ENCODE measurements at regions not wholly inside any gene's neighbourhood (a gene's known extent, or its start where the extent isn't known, plus 50 kb on each side); places are given as distances from the start of the nearest gene placed in this dataset.

GRCh38 chr5:128800377-128800776 lies 164.9 kb upstream of the SLC27A6 start:
- Histone ChIP-seq H3K9me3 (no peaks in the 10 kb centered on the region), H3K4me3 (ENCODE audit: low read depth, low read length) (no peak overlapping the region), H3K36me3 (ENCODE audit: control insufficient read depth, insufficient read depth, low read length) (no peaks in the 10 kb centered on the region), H3K27me3 (replicated peaks; ENCODE audit: control insufficient read depth, insufficient read depth, low read length) (no peaks in the 10 kb centered on the region), H3K4me1 (no peaks in the 10 kb centered on the region)
- DNase-seq: no peak
- ChIA-PET CTCF (no interaction called here), POLR2A (no interaction called here)
- Mint-ChIP-seq H3K27me3 (ENCODE audit: insufficient read depth, unreplicated experiment) (no peaks in the 10 kb centered on the region), H3K4me3 (ENCODE audit: unreplicated experiment) (no peak overlapping the region), H3K9me3 (ENCODE audit: unreplicated experiment) (no peaks in the 10 kb centered on the region), H3K36me3 (ENCODE audit: insufficient read depth, unreplicated experiment) (no peaks in the 10 kb centered on the region), H3K27ac (ENCODE audit: unreplicated experiment) (no peak overlapping the region), H3K4me1 (ENCODE audit: low read depth, unreplicated experiment) (no peaks in the 10 kb centered on the region)
- BruUV-seq (replicated peaks): no TSS peak
- no peak for TF ChIP-seq CTCF (IDR thresholded peaks at IDR 0.05; ENCODE audit: insufficient read depth in 1 of 2, low read depth in 1 of 2, low read length in 1 of 2, severe bottlenecking in 1 of 2, unreplicated experiment in 1 of 2)
- intact Hi-C loops (cut with micrococcal nuclease; ENCODE audit: unreplicated experiment): no loop called here

GRCh38 chr5:128813317-128814070 lies 151.8 kb upstream of the SLC27A6 start:
- Histone ChIP-seq H3K27me3 (replicated peaks; ENCODE audit: control insufficient read depth, insufficient read depth, low read length) (no peaks in the 10 kb centered on the region), H3K4me1 (no peaks in the 10 kb centered on the region), H3K4me3 (ENCODE audit: low read depth, low read length) (no peak overlapping the region), H3K36me3 (ENCODE audit: control insufficient read depth, insufficient read depth, low read length) (no peaks in the 10 kb centered on the region), H3K9me3 (no peaks in the 10 kb centered on the region)
- H3K27me3 Mint-ChIP-seq (ENCODE audit: insufficient read depth, unreplicated experiment): peaks cover 2% of the 10 kb centered on the region
- DNase-seq: no peak
- no peak for TF ChIP-seq CTCF (IDR thresholded peaks at IDR 0.05; ENCODE audit: insufficient read depth in 1 of 2, low read depth in 1 of 2, low read length in 1 of 2, severe bottlenecking in 1 of 2, unreplicated experiment in 1 of 2)
- CTCF ChIA-PET: no interaction called here
- no peak overlapping the region for H3K27ac Mint-ChIP-seq (ENCODE audit: unreplicated experiment)
- H3K4me3 Mint-ChIP-seq (ENCODE audit: unreplicated experiment): no peak overlapping the region
- POLR2A ChIA-PET: no interaction called here
- H3K4me1 Mint-ChIP-seq (ENCODE audit: low read depth, unreplicated experiment): no peaks in the 10 kb centered on the region
- no TSS peak for BruUV-seq (replicated peaks)
- peaks cover 12% of the 10 kb centered on the region for H3K9me3 Mint-ChIP-seq (ENCODE audit: unreplicated experiment)
- no peaks in the 10 kb centered on the region for H3K36me3 Mint-ChIP-seq (ENCODE audit: insufficient read depth, unreplicated experiment)
- intact Hi-C loops (cut with micrococcal nuclease; ENCODE audit: unreplicated experiment): no loop called here

GRCh38 chr5:128815201-128815600 lies 150.1 kb upstream of the SLC27A6 start:
- intact Hi-C loops (cut with micrococcal nuclease; ENCODE audit: unreplicated experiment): no loop called here
- no peaks in the 10 kb centered on the region for H3K4me1 ChIP-seq
- Mint-ChIP-seq H3K27ac (ENCODE audit: unreplicated experiment) (no peak overlapping the region), H3K27me3 (ENCODE audit: insufficient read depth, unreplicated experiment) (no peaks in the 10 kb centered on the region), H3K4me1 (ENCODE audit: low read depth, unreplicated experiment) (no peaks in the 10 kb centered on the region), H3K4me3 (ENCODE audit: unreplicated experiment) (no peak overlapping the region), H3K9me3 (ENCODE audit: unreplicated experiment) (peaks cover 7% of the 10 kb centered on the region), H3K36me3 (ENCODE audit: insufficient read depth, unreplicated experiment) (no peaks in the 10 kb centered on the region)
- H3K9me3 ChIP-seq: no peaks in the 10 kb centered on the region
- CTCF ChIA-PET: no interaction called here
- no peak for DNase-seq
- H3K4me3 ChIP-seq (ENCODE audit: low read depth, low read length): no peak overlapping the region
- H3K36me3 ChIP-seq (ENCODE audit: control insufficient read depth, insufficient read depth, low read length): no peaks in the 10 kb centered on the region
- no TSS peak for BruUV-seq (replicated peaks)
- TF ChIP-seq CTCF (IDR thresholded peaks at IDR 0.05; ENCODE audit: insufficient read depth in 1 of 2, low read depth in 1 of 2, low read length in 1 of 2, severe bottlenecking in 1 of 2, unreplicated experiment in 1 of 2): no peak
- POLR2A ChIA-PET: no interaction called here
- H3K27me3 ChIP-seq (replicated peaks; ENCODE audit: control insufficient read depth, insufficient read depth, low read length): no peaks in the 10 kb centered on the region
